ENCODE measurements at regions not wholly inside any gene's neighbourhood (a gene's known extent, or its start where the extent isn't known, plus 50 kb on each side); places are given as distances from the start of the nearest gene placed in this dataset.

DNA sequence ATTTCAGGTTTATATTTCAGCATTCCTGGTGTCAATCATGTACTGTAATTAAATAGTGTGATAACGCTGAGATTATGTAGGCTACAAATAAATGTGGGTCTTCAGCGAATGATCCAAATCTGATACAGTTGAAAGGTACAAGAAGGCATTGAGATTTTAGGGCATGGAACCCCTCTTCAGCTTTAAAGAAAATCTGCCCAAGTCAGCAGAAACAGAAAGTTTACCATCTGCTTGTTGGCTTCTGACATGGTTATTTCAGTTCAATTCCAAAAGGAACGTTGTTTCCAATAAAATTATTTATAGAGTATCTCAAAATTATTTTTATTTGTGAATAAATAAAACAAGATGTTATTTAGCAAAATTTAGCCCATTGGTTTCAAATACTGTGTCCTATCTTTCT lies 400.2 kb upstream of the RORA start:
- TF ChIP-seq, protein P1, sequence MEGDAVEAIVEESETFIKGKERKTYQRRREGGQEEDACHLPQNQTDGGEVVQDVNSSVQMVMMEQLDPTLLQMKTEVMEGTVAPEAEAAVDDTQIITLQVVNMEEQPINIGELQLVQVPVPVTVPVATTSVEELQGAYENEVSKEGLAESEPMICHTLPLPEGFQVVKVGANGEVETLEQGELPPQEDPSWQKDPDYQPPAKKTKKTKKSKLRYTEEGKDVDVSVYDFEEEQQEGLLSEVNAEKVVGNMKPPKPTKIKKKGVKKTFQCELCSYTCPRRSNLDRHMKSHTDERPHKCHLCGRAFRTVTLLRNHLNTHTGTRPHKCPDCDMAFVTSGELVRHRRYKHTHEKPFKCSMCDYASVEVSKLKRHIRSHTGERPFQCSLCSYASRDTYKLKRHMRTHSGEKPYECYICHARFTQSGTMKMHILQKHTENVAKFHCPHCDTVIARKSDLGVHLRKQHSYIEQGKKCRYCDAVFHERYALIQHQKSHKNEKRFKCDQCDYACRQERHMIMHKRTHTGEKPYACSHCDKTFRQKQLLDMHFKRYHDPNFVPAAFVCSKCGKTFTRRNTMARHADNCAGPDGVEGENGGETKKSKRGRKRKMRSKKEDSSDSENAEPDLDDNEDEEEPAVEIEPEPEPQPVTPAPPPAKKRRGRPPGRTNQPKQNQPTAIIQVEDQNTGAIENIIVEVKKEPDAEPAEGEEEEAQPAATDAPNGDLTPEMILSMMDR (IDR thresholded peaks at IDR 0.05), result no peak
- no peak for TF ChIP-seq POLR2A (IDR thresholded peaks at IDR 0.05)
